ENCODE measurements at regions not wholly inside any gene's neighbourhood (a gene's known extent, or its start where the extent isn't known, plus 50 kb on each side); places are given as distances from the start of the nearest gene placed in this dataset.

- no peak overlapping the region for H3K27ac Mint-ChIP-seq
- H3K9me3 ChIP-seq (ENCODE audit: control insufficient read depth, low read length, poor library complexity, severe bottlenecking), result no peaks in the 10 kb centered on the region
- H3K27me3 Mint-ChIP-seq, result no peaks in the 10 kb centered on the region
- no peaks in the 10 kb centered on the region for H3K36me3 Mint-ChIP-seq (ENCODE audit: low read depth)
- ATAC-seq (no peak), DNase-seq (no peak)
- H3K4me1 Mint-ChIP-seq, result no peaks in the 10 kb centered on the region
- H3K4me3 Mint-ChIP-seq, result no peak overlapping the region
Measured at GRCh38 chr15:26358708-26359107, 414.2 kb downstream of the GABRB3 start.

- H3K9me3 ChIP-seq (ENCODE audit: control insufficient read depth, low read length, poor library complexity, severe bottlenecking), result no peaks in the 10 kb centered on the region
- Mint-ChIP-seq H3K4me3 (no peak overlapping the region), H3K36me3 (ENCODE audit: low read depth) (no peaks in the 10 kb centered on the region), H3K27ac (no peak overlapping the region), H3K4me1 (no peaks in the 10 kb centered on the region), H3K27me3 (no peaks in the 10 kb centered on the region)
- ATAC-seq (no peak), DNase-seq (no peak)
Measured at GRCh38 chr15:26357653-26358052, 415.2 kb downstream of the GABRB3 start.

- no peak overlapping the region for H3K4me3 Mint-ChIP-seq
- no peaks in the 10 kb centered on the region for H3K4me1 Mint-ChIP-seq
- H3K9me3 ChIP-seq (ENCODE audit: control insufficient read depth, low read length, poor library complexity, severe bottlenecking), result no peaks in the 10 kb centered on the region
- DNase-seq (no peak), ATAC-seq (no peak)
- H3K27me3 Mint-ChIP-seq, result no peaks in the 10 kb centered on the region
- H3K27ac Mint-ChIP-seq, result no peak overlapping the region
- H3K36me3 Mint-ChIP-seq (ENCODE audit: low read depth), result no peaks in the 10 kb centered on the region
Measured at GRCh38 chr15:26355472-26356074, 417.3 kb downstream of the GABRB3 start.

GRCh38 chr15:26352909-26353308 is 420.0 kb downstream of the GABRB3 start:
- H3K9me3 ChIP-seq (ENCODE audit: control insufficient read depth, low read length, poor library complexity, severe bottlenecking), result no peaks in the 10 kb centered on the region
- ATAC-seq (no peak), DNase-seq (no peak)
- Mint-ChIP-seq H3K27me3 (no peaks in the 10 kb centered on the region), H3K36me3 (ENCODE audit: low read depth) (no peaks in the 10 kb centered on the region), H3K27ac (no peak overlapping the region), H3K4me3 (no peak overlapping the region), H3K4me1 (no peaks in the 10 kb centered on the region)

- Mint-ChIP-seq H3K27me3 (no peaks in the 10 kb centered on the region), H3K4me1 (no peaks in the 10 kb centered on the region), H3K4me3 (no peak overlapping the region), H3K27ac (no peak overlapping the region), H3K36me3 (ENCODE audit: low read depth) (no peaks in the 10 kb centered on the region)
- DNase-seq, result no peak
- H3K9me3 ChIP-seq (ENCODE audit: control insufficient read depth, low read length, poor library complexity, severe bottlenecking), result no peaks in the 10 kb centered on the region
- ATAC-seq, result no peak
Measured at GRCh38 chr15:26352406-26352805, 420.5 kb downstream of the GABRB3 start.

GRCh38 chr15:26325495-26325894 is 447.4 kb downstream of the GABRB3 start:
- Mint-ChIP-seq H3K36me3 (ENCODE audit: low read depth) (no peaks in the 10 kb centered on the region), H3K4me3 (no peak overlapping the region), H3K27ac (no peak overlapping the region), H3K27me3 (no peaks in the 10 kb centered on the region), H3K4me1 (no peaks in the 10 kb centered on the region)
- DNase-seq (no peak), ATAC-seq (no peak)
- H3K9me3 ChIP-seq (ENCODE audit: control insufficient read depth, low read length, poor library complexity, severe bottlenecking), result no peaks in the 10 kb centered on the region

GRCh38 chr15:26323566-26323965 is 449.3 kb downstream of the GABRB3 start:
- Mint-ChIP-seq H3K4me3 (no peak overlapping the region), H3K36me3 (ENCODE audit: low read depth) (no peaks in the 10 kb centered on the region), H3K4me1 (no peaks in the 10 kb centered on the region), H3K27ac (no peak overlapping the region), H3K27me3 (no peaks in the 10 kb centered on the region)
- H3K9me3 ChIP-seq (ENCODE audit: control insufficient read depth, low read length, poor library complexity, severe bottlenecking), result no peaks in the 10 kb centered on the region
- DNase-seq (no peak), ATAC-seq (no peak)

- Mint-ChIP-seq H3K27me3 (no peaks in the 10 kb centered on the region), H3K36me3 (ENCODE audit: low read depth) (no peaks in the 10 kb centered on the region), H3K4me3 (no peak overlapping the region), H3K27ac (no peak overlapping the region), H3K4me1 (no peaks in the 10 kb centered on the region)
- no peaks in the 10 kb centered on the region for H3K9me3 ChIP-seq (ENCODE audit: control insufficient read depth, low read length, poor library complexity, severe bottlenecking)
- no peak for DNase-seq
- ATAC-seq, result no peak
Measured at GRCh38 chr15:26318689-26319088, 454.2 kb downstream of the GABRB3 start.

GRCh38 chr15:26314577-26314976 is 451.4 kb upstream of the ATP10A start:
- Mint-ChIP-seq H3K4me3 (no peak overlapping the region), H3K36me3 (ENCODE audit: low read depth) (no peaks in the 10 kb centered on the region), H3K27ac (no peak overlapping the region), H3K4me1 (no peaks in the 10 kb centered on the region), H3K27me3 (no peaks in the 10 kb centered on the region)
- H3K9me3 ChIP-seq (ENCODE audit: control insufficient read depth, low read length, poor library complexity, severe bottlenecking), result peaks cover 2% of the 10 kb centered on the region
- ATAC-seq (no peak), DNase-seq (no peak)

- Mint-ChIP-seq H3K27me3 (no peaks in the 10 kb centered on the region), H3K36me3 (ENCODE audit: low read depth) (no peaks in the 10 kb centered on the region), H3K4me3 (no peak overlapping the region), H3K4me1 (no peaks in the 10 kb centered on the region), H3K27ac (no peak overlapping the region)
- H3K9me3 ChIP-seq (ENCODE audit: control insufficient read depth, low read length, poor library complexity, severe bottlenecking), result peaks cover 5% of the 10 kb centered on the region
- DNase-seq (no peak), ATAC-seq (no peak)
Measured at GRCh38 chr15:26311710-26312236, 448.6 kb upstream of the ATP10A start.

- ATAC-seq (no peak), DNase-seq (no peak)
- no peak overlapping the region for H3K27ac Mint-ChIP-seq
- no peaks in the 10 kb centered on the region for H3K4me1 Mint-ChIP-seq
- no peak overlapping the region for H3K4me3 Mint-ChIP-seq
- H3K27me3 Mint-ChIP-seq, result no peaks in the 10 kb centered on the region
- H3K9me3 ChIP-seq (ENCODE audit: control insufficient read depth, low read length, poor library complexity, severe bottlenecking), result no peaks in the 10 kb centered on the region
- no peaks in the 10 kb centered on the region for H3K36me3 Mint-ChIP-seq (ENCODE audit: low read depth)
Measured at GRCh38 chr15:26298659-26299170, 435.6 kb upstream of the ATP10A start.

GRCh38 chr15:26298010-26298658 is 435.0 kb upstream of the ATP10A start:
- no peak overlapping the region for H3K4me3 Mint-ChIP-seq
- H3K27ac Mint-ChIP-seq, result no peak overlapping the region
- H3K27me3 Mint-ChIP-seq, result no peaks in the 10 kb centered on the region
- H3K4me1 Mint-ChIP-seq, result no peaks in the 10 kb centered on the region
- ATAC-seq (no peak), DNase-seq (no peak)
- H3K36me3 Mint-ChIP-seq (ENCODE audit: low read depth), result no peaks in the 10 kb centered on the region
- H3K9me3 ChIP-seq (ENCODE audit: control insufficient read depth, low read length, poor library complexity, severe bottlenecking), result no peaks in the 10 kb centered on the region

- H3K27me3 Mint-ChIP-seq, result no peaks in the 10 kb centered on the region
- ATAC-seq, result no peak
- H3K9me3 ChIP-seq (ENCODE audit: control insufficient read depth, low read length, poor library complexity, severe bottlenecking), result no peaks in the 10 kb centered on the region
- no peak overlapping the region for H3K4me3 Mint-ChIP-seq
- no peak overlapping the region for H3K27ac Mint-ChIP-seq
- no peaks in the 10 kb centered on the region for H3K36me3 Mint-ChIP-seq (ENCODE audit: low read depth)
- H3K4me1 Mint-ChIP-seq, result no peaks in the 10 kb centered on the region
- no peak for DNase-seq
Measured at GRCh38 chr15:26295336-26296085, 432.4 kb upstream of the ATP10A start.

Data from T-helper 17 cell (primary cell).